Epithelial cell of prostate (primary cell): ENCODE measurements at regions not wholly inside any gene's neighbourhood (a gene's known extent, or its start where the extent isn't known, plus 50 kb on each side); places are given as distances from the start of the nearest gene placed in this dataset.
"Not testable (repeated sequence)": the region's sequence is repeated elsewhere in the genome, so short reads cannot be mapped to it uniquely, and the experiment has no call there.

Source experiments
- DNase-seq: peaks from one replicate; pipeline ENCODE4 v3.0.0-alpha.2; 2011; ENCODE audit warnings: low read depth, low spot score
- H3K27ac ChIP-seq: fragments of 450-650 bp; 2 replicates; pipeline ENCODE4 v1.5.1; 2017; ENCODE audit warnings: mild to moderate bottlenecking

DNA sequence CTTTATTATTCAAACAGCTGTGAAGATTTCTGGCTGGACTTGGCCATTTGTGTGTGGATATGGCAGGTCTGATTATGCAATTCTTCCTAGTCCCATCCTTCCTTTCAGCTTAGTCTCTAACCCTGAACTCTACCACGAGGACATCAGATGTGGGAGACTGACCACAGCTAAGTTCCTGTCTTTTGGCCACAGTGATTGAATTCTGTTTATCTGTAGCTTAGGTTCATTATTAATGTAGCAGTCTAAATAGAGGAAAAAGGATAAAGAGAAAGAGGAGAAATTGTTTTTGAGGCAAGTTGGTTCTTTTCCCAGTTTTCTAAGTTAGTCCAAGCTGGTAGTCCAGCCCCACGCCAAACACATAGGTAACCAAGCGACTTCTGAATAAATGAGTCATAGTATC, 598.9 kb downstream of the RFPL4B start:
- no peak for DNase-seq
- no peak overlapping the region for H3K27ac ChIP-seq

DNA sequence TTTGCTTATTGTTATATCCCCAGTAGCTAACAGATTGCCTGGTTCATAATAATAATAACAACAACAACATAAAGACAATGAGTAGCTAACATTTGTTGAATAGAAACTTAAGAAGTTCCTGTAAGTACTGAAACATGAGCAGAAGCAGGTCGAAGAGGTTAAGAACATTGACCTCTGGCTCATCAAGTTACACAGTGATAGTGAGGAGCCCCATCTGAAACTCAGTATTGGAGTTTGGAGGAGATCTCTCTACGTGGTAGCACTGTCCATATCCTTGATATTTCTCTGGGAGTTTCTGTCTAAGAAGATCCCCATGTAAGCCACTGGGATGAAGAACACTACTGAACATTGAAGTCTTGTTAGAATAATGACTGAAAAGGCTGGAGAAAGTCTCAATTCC, 600.4 kb downstream of the RFPL4B start:
- no peak for DNase-seq
- H3K27ac ChIP-seq: no peak overlapping the region

DNA sequence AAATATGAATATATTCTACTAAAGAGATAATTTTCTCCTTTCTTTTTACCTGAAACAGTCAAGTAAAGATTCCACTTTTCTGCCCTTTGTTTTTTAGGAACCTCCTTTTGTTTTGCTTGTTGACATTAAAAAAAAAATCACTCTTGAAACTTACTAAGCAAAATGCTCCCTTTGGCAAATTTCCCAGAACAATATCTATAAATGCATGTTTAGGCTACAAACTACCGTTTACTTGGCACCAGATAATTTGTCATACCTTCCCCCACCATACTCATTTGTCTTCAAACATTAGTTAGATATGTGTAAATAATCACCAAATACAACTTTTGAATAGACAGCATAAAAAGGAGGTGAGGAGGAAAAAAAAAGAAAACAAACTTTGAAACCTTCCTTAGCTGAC, 604.7 kb downstream of the RFPL4B start:
- no peak overlapping the region for H3K27ac ChIP-seq
- DNase-seq: no peak

DNA sequence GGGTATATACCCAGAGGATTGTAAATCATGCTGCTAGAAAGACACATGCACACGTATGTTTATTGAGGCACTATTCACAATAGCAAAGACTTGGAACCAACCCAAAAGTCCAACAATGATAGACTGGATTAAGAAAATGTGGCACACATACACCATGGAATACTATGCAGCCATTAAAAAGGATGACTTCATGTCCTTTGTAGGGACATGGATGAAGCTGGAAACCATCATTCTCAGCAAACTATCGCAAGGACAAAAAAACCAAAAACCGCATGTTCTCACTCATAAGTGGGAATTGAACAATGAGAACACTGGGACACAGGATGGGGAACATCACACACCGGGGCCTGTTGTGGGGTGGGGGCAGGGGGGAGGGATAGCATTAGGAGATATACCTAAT, 608.6 kb downstream of the RFPL4B start:
- H3K27ac ChIP-seq: not testable (repeated sequence)

DNA sequence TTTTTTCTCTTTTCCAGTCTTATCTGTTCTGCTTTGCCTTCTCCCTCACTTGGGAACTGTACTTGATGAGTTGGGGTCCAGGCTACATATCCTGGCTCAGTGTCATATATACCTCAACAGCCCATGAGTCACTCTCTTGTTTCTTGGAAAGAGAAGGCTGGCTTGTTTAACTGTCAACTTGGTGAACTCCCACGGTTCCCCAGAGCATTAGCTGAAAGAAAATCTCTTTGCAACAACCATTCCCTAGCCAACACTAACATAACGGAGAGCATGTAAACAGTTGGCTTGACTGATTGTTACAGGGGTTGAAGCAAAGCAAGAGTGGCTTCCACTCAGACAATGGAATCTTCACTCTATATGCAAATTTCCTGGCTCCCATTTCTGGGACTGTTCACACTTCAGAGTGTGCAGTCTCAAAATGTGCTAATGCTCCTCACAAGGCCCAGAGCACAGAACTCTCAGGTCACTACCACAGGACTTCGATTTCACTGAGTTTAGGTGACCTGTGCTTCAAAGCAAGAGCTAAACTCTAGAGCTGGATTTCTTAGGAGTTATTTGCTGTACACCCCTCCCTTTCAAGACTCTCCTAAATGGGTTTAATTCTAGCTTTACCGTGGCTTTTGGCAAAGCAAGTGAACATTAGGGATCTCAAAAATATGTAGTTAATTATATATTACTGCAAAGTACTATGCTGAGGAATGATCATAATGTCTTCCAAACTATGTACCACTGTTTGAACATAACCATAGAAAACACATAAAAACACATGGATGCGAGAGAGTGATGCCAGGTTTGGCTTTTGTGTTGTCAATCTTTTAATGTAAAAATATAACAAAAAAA, 609.8 kb downstream of the RFPL4B start:
- no peak for DNase-seq
- H3K27ac ChIP-seq: no peak overlapping the region

More for the DNA sequence above, 608.6 kb downstream of the RFPL4B start:
- not testable (repeated sequence) for DNase-seq

DNA sequence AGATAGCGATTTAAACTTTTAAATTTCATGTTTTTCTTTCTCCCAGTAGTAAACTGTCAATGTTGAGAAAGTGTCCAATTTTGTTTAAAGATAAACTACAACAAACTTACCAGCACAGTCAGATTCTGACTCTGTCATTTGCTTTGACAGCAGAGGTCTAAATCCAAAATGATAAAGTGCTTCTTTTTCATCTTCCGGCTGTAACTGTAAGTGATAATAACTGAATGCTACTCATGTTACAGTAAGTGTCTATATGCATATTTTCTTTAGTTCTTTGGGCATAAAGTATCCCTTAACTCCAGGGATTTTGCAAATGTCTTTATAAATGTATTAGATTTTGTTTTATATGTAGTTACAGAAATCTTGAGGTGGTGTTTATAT, 610.4 kb downstream of the RFPL4B start:
- DNase-seq: no peak

GRCh38 chr6:112960130-112960529, 613.0 kb downstream of the RFPL4B start:
- DNase-seq, H3K27ac ChIP-seq: not testable (repeated sequence)

More for the DNA sequence above, 610.4 kb downstream of the RFPL4B start:
- no peak overlapping the region for H3K27ac ChIP-seq

DNA sequence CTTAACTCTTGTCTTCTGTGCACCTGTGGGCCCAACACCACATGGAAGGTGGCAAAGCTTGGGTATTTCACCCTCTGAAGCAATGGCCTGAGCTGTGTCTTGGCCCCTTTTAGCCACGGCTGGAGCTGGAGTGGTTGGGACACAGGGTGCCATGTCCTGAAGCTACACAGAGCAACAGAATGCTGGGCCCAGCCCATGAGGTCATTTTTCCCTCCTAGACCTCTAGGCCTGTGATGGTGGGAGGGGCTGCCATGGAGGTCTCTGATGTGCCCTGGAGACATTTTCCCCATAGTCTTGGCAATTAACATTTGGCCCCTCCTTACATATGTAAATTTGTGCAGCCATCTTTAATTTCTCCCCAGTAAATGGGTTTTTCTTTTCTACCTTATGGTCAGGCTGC, 620.8 kb downstream of the RFPL4B start:
- H3K27ac ChIP-seq: no peak overlapping the region
- no peak for DNase-seq

- H3K27ac ChIP-seq: no peak overlapping the region
- no peak for DNase-seq
Measured at GRCh38 chr6:112971651-112972050, 624.5 kb downstream of the RFPL4B start.

- not testable (repeated sequence) for H3K27ac ChIP-seq, DNase-seq
Measured at GRCh38 chr6:112974931-112975330, 627.8 kb downstream of the RFPL4B start.

DNA sequence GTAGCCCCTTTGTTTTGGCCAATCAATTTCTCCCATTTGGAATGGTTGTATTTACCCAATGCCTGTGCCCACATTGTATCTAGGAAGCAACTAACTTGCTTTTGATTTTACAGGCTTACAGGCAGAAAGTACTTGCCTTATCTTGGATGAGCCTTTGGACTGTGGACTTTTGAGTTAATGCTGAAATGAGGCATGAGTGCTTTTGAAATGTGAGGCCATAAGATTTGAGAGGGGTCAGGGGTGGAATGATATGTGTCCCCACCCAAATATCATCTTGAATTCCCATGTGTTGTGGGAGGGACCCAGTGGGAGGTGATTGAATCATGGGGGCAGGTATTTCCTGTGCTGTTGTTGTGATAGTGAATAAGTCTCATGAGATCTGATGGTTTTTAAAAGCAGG, 629.4 kb downstream of the RFPL4B start:
- H3K27ac ChIP-seq, DNase-seq: not testable (repeated sequence)

GRCh38 chr6:112979830-112980229, 632.7 kb downstream of the RFPL4B start:
- DNase-seq: no peak
- no peak overlapping the region for H3K27ac ChIP-seq

GRCh38 chr6:112980676-112981075, 633.5 kb downstream of the RFPL4B start:
- H3K27ac ChIP-seq: no peak overlapping the region
- no peak for DNase-seq

DNA sequence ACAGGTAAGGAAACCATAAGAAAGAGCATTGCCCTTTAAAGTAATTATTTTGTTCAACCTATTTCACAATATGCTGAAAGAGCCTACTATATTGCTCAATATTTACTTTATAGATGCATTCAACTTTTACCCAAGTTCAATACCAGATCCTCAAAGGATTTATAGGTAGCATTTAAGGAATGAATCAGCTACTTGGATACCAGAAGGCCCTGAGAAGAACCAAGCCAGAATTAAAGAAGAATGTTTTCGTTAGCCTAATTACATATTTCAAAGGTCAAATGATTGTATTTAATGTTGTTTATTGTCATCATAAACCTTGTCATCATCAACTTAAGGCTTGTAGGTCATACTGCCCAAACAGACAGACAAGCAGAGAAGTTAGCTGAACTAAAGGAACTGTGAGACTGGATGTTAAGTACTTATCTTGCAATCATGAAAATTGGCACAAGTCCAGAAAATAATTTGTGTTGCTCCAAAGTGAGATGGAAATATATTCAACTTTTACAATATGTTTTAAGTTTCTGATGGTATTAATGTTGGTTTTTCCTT, 636.7 kb downstream of the RFPL4B start:
- no peak for DNase-seq

DNA sequence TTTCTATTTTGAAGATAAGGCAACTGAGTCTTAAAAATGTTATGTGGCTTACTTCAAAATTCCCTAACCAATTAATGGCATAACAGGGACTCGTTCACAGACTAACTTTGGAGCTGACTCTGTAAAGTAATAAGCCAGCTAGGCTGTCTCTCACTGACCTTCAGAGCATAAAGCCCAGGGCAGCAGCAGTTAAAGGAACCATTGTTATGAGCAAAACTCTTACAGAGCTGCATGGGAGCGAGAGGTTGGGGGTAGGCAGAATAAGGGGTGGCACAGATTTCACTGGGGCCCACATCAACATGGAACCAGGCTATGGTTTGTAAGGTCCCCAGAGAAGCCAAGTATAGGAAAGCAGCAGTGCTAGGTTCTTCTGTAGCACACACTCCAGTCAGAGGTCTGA, 637.8 kb downstream of the RFPL4B start:
- no peak for DNase-seq

More for the DNA sequence above, 636.7 kb downstream of the RFPL4B start:
- H3K27ac ChIP-seq: no peak overlapping the region

GRCh38 chr6:112986321-112986720, 639.2 kb downstream of the RFPL4B start:
- H3K27ac ChIP-seq: no peak overlapping the region
- DNase-seq: no peak

More for the DNA sequence above, 637.8 kb downstream of the RFPL4B start:
- no peak overlapping the region for H3K27ac ChIP-seq

- no peak for DNase-seq
- H3K27ac ChIP-seq: no peak overlapping the region
Measured at GRCh38 chr6:112988748-112989147, 641.6 kb downstream of the RFPL4B start.

DNA sequence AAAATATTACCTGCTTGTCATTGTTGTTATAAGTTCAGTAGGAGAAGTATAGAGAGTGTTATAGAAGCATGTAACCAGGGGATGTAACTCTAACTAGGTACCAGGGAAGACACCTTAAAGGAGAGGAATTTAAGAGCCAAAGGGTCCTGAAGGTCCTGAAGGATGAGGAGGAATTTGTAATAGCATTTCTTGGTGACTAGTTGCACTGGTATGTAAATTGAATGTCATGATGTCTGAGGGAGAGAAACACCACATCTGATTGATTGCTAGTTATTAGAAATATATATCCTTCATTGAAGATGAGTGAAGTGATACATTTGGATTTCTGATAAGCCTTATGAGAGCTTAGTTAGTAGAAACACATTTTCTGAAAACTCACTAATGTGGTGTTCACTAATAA, 643.8 kb downstream of the RFPL4B start:
- DNase-seq: no peak
- H3K27ac ChIP-seq: no peak overlapping the region

DNA sequence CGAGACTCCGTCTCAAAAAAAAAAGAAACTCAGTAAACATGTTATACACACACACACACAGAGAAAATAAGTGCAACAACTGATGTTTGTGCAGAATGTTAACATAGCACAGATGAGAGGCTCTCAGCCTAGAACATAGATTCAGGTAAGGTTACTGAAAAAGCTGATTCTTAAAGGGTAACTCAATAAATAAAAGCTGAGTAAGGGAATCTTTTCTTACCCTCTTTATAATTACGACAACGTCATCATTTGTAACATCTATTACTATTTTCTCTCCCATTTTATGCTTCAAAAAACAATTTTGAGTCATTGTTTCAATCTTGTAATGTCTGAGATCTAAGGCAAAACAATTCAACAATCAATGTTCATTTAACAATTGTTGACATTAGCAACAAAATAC, 644.8 kb downstream of the RFPL4B start:
- DNase-seq: no peak
- no peak overlapping the region for H3K27ac ChIP-seq

DNA sequence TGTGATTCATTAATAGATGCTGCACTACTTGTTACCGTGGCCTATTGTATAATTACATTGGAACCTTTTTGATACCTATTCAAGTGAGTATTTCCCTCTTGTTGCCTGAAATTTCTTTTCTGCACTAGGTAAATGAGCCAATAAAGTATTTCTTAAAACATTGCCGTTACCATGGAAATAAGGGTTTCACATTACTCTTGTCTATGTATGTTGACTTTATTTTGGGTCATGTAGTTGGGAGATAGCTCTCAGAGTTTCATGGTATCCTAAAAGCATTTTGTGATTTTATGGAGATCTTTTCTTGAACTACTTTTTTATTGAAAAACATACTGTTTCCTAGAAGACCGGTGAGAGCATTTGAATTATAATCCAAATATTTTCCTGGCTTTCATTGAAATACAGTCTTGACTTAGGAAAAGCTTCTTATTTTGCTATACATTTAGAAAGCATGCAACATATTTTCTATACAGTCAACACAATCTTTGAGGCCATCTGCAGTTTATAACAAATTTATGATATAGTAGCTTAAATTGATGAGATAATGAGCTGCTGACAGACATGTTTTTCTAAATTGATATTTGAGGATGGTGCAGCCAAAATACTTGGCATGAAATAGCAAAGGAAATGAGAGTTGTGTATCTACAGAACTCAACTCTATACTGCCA, 650.4 kb downstream of the RFPL4B start:
- H3K27ac ChIP-seq: no peak overlapping the region
- DNase-seq: no peak

GRCh38 chr6:113004054-113004453, 656.9 kb downstream of the RFPL4B start:
- no peak overlapping the region for H3K27ac ChIP-seq
- DNase-seq: no peak
